GM06990 (cell line): ENCODE measurements at regions not wholly inside any gene's neighbourhood (a gene's known extent, or its start where the extent isn't known, plus 50 kb on each side); places are given as distances from the start of the nearest gene placed in this dataset.

Experiments
- DNase-seq: peaks from one replicate; pipeline ENCODE4 v3.0.0-alpha.2; 2011; ENCODE audit not compliant: insufficient read length; ENCODE audit errors: extremely low read depth
- H3K27me3 ChIP-seq: replicated peaks from 2 replicates; pipeline ENCODE4 v1.6.0; 2011; ENCODE audit warnings: low read length; ENCODE audit not compliant: control insufficient read depth, insufficient read depth
- H3K36me3 ChIP-seq: 2 replicates; pipeline ENCODE4 v1.5.1; 2011; ENCODE audit warnings: low read length; ENCODE audit not compliant: control insufficient read depth, insufficient read depth
- H3K4me3 ChIP-seq: replicated peaks from 2 replicates; pipeline ENCODE4 v1.5.1; 2011; ENCODE audit warnings: low read depth, mild to moderate bottlenecking, control low read depth, low read length
- TF ChIP-seq, protein P1 (sequence below): IDR thresholded peaks from 2 replicates; pipeline ENCODE4 v1.5.1; 2011; ENCODE audit warnings: low read length, control low read depth, mild to moderate bottlenecking, inconsistent platforms; ENCODE audit not compliant: insufficient read depth, poor library complexity, severe bottlenecking

DNA sequence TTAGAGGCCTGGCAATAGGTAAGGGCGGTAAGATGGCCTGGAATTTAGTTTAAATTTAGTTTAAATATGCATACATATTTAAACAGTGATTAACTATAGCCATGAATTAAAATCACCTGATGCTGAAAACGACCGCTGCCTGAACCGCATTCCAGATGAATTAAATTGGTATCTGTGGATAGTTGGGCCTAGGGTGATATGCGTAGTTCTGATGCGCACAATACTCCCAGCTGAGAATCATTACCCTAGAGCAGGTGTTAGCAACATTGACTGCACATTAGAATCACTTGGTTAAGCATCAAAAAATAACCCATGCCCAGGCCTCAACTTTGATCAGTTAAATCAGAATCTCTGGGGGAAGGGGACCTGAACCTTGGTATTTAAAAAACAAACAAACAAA is 432.4 kb downstream of the GBA3 start:
- TF ChIP-seq, protein P1, sequence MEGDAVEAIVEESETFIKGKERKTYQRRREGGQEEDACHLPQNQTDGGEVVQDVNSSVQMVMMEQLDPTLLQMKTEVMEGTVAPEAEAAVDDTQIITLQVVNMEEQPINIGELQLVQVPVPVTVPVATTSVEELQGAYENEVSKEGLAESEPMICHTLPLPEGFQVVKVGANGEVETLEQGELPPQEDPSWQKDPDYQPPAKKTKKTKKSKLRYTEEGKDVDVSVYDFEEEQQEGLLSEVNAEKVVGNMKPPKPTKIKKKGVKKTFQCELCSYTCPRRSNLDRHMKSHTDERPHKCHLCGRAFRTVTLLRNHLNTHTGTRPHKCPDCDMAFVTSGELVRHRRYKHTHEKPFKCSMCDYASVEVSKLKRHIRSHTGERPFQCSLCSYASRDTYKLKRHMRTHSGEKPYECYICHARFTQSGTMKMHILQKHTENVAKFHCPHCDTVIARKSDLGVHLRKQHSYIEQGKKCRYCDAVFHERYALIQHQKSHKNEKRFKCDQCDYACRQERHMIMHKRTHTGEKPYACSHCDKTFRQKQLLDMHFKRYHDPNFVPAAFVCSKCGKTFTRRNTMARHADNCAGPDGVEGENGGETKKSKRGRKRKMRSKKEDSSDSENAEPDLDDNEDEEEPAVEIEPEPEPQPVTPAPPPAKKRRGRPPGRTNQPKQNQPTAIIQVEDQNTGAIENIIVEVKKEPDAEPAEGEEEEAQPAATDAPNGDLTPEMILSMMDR: no peak
- DNase-seq: no peak
- Histone ChIP-seq H3K4me3 (no peak overlapping the region), H3K27me3 (no peaks in the 10 kb centered on the region), H3K36me3 (no peaks in the 10 kb centered on the region)

DNA sequence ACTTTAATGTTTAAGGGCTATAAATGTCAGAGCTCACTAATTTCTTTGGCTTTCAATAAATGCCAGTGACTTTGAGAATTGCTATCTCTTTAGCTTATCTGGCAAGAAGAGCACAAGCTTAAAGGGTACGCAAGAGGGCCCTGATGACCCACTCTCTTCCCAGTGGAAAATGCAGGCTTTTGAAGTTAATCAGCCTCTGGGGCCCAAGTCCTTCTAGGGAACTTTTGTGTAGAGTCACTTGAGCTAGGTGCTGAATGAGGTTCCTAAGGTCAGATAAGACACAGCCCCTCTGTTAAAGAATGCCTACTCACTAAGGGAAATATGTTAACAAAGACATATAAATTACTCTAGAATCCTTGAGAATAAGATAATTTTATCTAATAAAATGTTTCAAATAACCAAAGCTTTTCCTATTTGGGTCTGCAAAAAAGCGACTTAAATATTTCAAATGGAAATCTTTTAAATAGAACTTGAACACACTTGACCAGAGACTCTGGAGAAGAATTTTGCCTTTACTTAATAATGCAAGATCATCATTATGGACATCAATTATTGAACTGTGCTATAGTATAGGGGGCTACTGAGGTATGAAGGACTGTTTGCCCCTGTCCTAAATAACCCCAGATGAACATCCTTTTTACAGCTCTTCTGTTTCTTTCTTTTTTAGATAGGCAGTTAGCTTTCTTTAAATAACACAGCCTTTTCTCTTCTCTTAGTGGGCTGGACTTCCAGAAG is 430.1 kb downstream of the GBA3 start:
- TF ChIP-seq, protein P1: no peak
- Histone ChIP-seq H3K27me3 (no peaks in the 10 kb centered on the region), H3K36me3 (no peaks in the 10 kb centered on the region), H3K4me3 (no peak overlapping the region)
- DNase-seq: no peak

DNA sequence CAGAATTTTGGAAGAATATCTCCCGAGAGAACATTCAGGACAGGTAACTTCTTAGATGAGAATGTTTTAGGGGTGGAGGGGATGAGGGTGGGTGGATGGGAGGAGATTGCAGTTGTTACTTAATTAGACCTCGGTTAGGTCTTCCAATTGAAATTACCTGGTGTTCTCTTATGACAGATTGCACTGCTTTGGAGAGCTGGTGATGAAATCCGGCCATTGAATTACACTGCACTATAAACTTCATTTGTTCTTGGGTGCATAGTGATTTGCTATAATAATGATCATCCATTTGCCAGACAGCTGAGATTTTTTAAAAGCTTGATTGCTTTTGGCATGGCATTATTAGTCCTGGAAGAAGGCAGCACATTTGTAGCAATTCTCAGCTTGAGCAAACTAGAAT is 427.6 kb downstream of the GBA3 start:
- no peaks in the 10 kb centered on the region for H3K36me3 ChIP-seq
- H3K27me3 ChIP-seq: no peaks in the 10 kb centered on the region
- no peak overlapping the region for H3K4me3 ChIP-seq
- TF ChIP-seq, protein P1: no peak
- DNase-seq: no peak

DNA sequence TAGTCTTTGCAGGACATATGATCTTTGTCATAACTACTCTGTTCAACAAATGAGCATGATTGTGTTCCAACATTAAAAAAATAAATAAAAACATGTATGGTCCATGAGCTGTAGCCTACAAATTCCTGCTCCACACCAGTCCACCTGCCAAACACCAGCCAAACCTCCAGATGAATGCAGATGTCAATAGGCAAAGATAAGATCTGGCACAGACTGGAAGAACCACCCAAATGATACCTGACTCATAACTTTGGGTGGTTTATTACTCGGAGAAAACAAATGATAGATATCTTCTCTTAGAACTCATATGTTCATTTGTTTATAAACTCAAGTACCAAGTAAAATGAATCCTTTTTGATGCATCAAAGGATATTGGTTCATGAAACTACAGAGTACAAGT is 425.1 kb downstream of the GBA3 start:
- TF ChIP-seq, protein P1: no peak
- no peak for DNase-seq
- no peaks in the 10 kb centered on the region for H3K27me3 ChIP-seq
- no peak overlapping the region for H3K4me3 ChIP-seq
- no peaks in the 10 kb centered on the region for H3K36me3 ChIP-seq

DNA sequence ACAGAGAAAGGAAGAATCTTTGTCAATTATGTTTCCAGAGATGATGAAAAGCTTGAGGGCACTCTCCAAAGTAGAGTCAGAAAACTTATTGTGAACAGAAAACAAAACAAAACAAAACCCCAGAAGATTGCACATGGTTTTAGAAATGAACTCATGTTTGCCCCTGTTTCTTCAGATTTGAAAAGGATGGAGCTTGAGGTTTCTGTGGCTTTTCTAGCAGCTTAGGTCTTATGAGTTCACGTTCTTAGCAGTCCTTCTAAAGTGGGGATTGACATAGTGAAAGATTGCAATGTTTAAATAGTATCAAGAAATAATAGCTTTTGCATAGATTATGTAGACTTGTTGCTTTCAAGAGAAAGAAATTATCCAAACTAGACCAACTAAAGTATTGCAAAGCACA is 421.8 kb downstream of the GBA3 start:
- Histone ChIP-seq H3K27me3 (no peaks in the 10 kb centered on the region), H3K36me3 (no peaks in the 10 kb centered on the region), H3K4me3 (no peak overlapping the region)
- no peak for DNase-seq
- TF ChIP-seq, protein P1: no peak

DNA sequence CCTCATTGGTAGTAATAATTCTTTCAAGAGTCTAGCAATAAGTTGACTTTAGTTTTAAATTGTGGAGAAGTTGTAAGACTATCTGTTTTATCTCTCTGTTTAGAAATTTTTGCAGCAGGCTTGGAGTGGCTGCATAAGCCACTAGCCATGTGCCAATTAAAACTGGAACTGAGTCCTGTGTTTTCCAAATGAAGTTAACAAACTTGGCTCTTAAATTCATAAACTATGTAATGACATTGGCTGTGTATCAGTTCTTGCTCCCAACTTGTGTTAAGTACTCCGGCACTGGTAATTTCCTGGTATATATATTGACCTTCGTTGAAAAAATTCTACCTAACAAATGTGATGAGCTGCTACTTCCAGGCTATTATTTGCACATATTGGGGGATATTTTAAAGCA is 420.4 kb downstream of the GBA3 start:
- no peak for DNase-seq
- no peaks in the 10 kb centered on the region for H3K36me3 ChIP-seq
- TF ChIP-seq, protein P1: no peak
- no peaks in the 10 kb centered on the region for H3K27me3 ChIP-seq
- H3K4me3 ChIP-seq: no peak overlapping the region
